ENCODE measurements at regions not wholly inside any gene's neighbourhood (a gene's known extent, or its start where the extent isn't known, plus 50 kb on each side); places are given as distances from the start of the nearest gene placed in this dataset.
"Not testable (repeated sequence)": the region's sequence is repeated elsewhere in the genome, so short reads cannot be mapped to it uniquely, and the experiment has no call there.

GRCh38 chrX:66876776-66877175 lies 237.9 kb upstream of the EDA2R start:
- no peak for DNase-seq
- H3K27me3 ChIP-seq = no peaks in the 10 kb centered on the region
- H3K36me3 ChIP-seq (ENCODE audit: low read depth, missing control alignments) = no peaks in the 10 kb centered on the region
- intact Hi-C loops (cut with DNase I; ENCODE audit: low total_unique reads) = no loop called here
- H3K4me3 ChIP-seq = no peak overlapping the region
- WGBS, 2 donors = 48 to 80% methylated on average over 1 to 2 of the region's 2 CpGs
- no peak overlapping the region for H3K27ac ChIP-seq
- no peaks in the 10 kb centered on the region for H3K4me1 ChIP-seq
- H3K9me3 ChIP-seq = no peaks in the 10 kb centered on the region
- TF ChIP-seq CTCF (IDR thresholded peaks at IDR 0.05) = no peak
- TF ChIP-seq POLR2A (IDR thresholded peaks at IDR 0.05) = no peak

GRCh38 chrX:66872771-66873170 lies 233.9 kb upstream of the EDA2R start:
- no peaks in the 10 kb centered on the region for H3K4me1 ChIP-seq
- no peaks in the 10 kb centered on the region for H3K36me3 ChIP-seq (ENCODE audit: low read depth, missing control alignments)
- TF ChIP-seq CTCF (IDR thresholded peaks at IDR 0.05) (no peak), POLR2A (IDR thresholded peaks at IDR 0.05) (no peak)
- no peaks in the 10 kb centered on the region for H3K9me3 ChIP-seq
- H3K27me3 ChIP-seq = no peaks in the 10 kb centered on the region
- H3K27ac ChIP-seq = no peak overlapping the region
- no peak overlapping the region for H3K4me3 ChIP-seq
- no peak for DNase-seq
- intact Hi-C loops (cut with DNase I; ENCODE audit: low total_unique reads) = no loop called here

GRCh38 chrX:66863721-66864120 lies 224.8 kb upstream of the EDA2R start:
- intact Hi-C loops (cut with DNase I; ENCODE audit: low total_unique reads) = no loop called here
- Histone ChIP-seq H3K27me3 (no peaks in the 10 kb centered on the region), H3K27ac (no peak overlapping the region), H3K4me3 (no peak overlapping the region), H3K36me3 (ENCODE audit: low read depth, missing control alignments) (no peaks in the 10 kb centered on the region), H3K9me3 (no peaks in the 10 kb centered on the region), H3K4me1 (no peaks in the 10 kb centered on the region)
- WGBS, 2 donors = 49 to 75% methylated on average over 2 of the region's 2 CpGs
- DNase-seq = no peak
- no peak for TF ChIP-seq CTCF (IDR thresholded peaks at IDR 0.05)
- TF ChIP-seq POLR2A (IDR thresholded peaks at IDR 0.05) = no peak

GRCh38 chrX:66833426-66833825 lies 194.5 kb upstream of the EDA2R start:
- Histone ChIP-seq H3K4me3 (no peak overlapping the region), H3K9me3 (no peaks in the 10 kb centered on the region), H3K4me1 (no peaks in the 10 kb centered on the region), H3K27me3 (no peaks in the 10 kb centered on the region), H3K27ac (no peak overlapping the region), H3K36me3 (ENCODE audit: low read depth, missing control alignments) (no peaks in the 10 kb centered on the region)
- DNase-seq = no peak
- TF ChIP-seq POLR2A (IDR thresholded peaks at IDR 0.05) = no peak
- TF ChIP-seq CTCF (IDR thresholded peaks at IDR 0.05) = no peak
- intact Hi-C loops (cut with DNase I; ENCODE audit: low total_unique reads) = no loop called here
- WGBS, 2 donors = 50 to 71% methylated on average over 1 of the region's 1 CpG

GRCh38 chrX:66815227-66815626 lies 176.3 kb upstream of the EDA2R start:
- Histone ChIP-seq H3K36me3 (ENCODE audit: low read depth, missing control alignments) (no peaks in the 10 kb centered on the region), H3K4me3 (no peak overlapping the region), H3K9me3 (no peaks in the 10 kb centered on the region), H3K27me3 (no peaks in the 10 kb centered on the region), H3K4me1 (no peaks in the 10 kb centered on the region), H3K27ac (no peak overlapping the region)
- 38% methylated on average over 1 of the region's 1 CpG; no CpG with 5 or more reads in 1 of the 2 donors for WGBS, 2 donors
- DNase-seq = no peak
- intact Hi-C loops (cut with DNase I; ENCODE audit: low total_unique reads) = no loop called here
- TF ChIP-seq POLR2A (IDR thresholded peaks at IDR 0.05) (no peak), CTCF (IDR thresholded peaks at IDR 0.05) (no peak)

GRCh38 chrX:66794514-66794913 lies 155.6 kb upstream of the EDA2R start:
- H3K4me1 ChIP-seq; H3K36me3 ChIP-seq (ENCODE audit: low read depth, missing control alignments); H3K27me3 ChIP-seq; H3K27ac ChIP-seq; intact Hi-C loops (cut with DNase I; ENCODE audit: low total_unique reads); DNase-seq; H3K9me3 ChIP-seq; H3K4me3 ChIP-seq: not testable (repeated sequence)
- WGBS, 2 donors = 83% methylated on average over 1 of the region's 5 CpGs; no CpG with 5 or more reads in 1 of the 2 donors
